Transverse colon (tissue), 4 donors: ENCODE measurements at regions not wholly inside any gene's neighbourhood (a gene's known extent, or its start where the extent isn't known, plus 50 kb on each side); places are given as distances from the start of the nearest gene placed in this dataset.
"Not testable (repeated sequence)": the region's sequence is repeated elsewhere in the genome, so short reads cannot be mapped to it uniquely, and the experiment has no call there.

Experiments used
- DNase-seq: peaks from one replicate; pipeline ENCODE4 v3.0.0-alpha.2; 2019
- H3K27ac ChIP-seq, 4 donors: fragments of 200-600 bp; sonication (generic); 2 replicates each; pipeline ENCODE4 v1.5.1; 2016 to 2018; ENCODE audit warnings: inconsistent platforms in 4 of 4
- H3K27me3 ChIP-seq: fragments of 200-600 bp; sonication (generic); 2 replicates; pipeline ENCODE4 v1.5.1; 2017; ENCODE audit warnings: inconsistent platforms
- H3K36me3 ChIP-seq, 4 donors: fragments of 200-600 bp; sonication (generic); 2 replicates each; pipeline ENCODE4 v1.5.1; 2017 to 2019; ENCODE audit warnings: inconsistent platforms in 4 of 4
- H3K4me1 ChIP-seq, 4 donors: fragments of 200-600 bp; sonication (generic); 2 replicates each; pipeline ENCODE4 v1.5.1; 2017 to 2020; ENCODE audit warnings: inconsistent platforms in 4 of 4
- H3K4me3 ChIP-seq, 4 donors: fragments of 200-600 bp; sonication (generic); 1 replicate in 1 of 4; 2 replicates in 3 of 4; pipeline versions ENCODE4 v1.5.1 to v1.6.1; 2017 to 2019; ENCODE audit warnings: inconsistent platforms in 4 of 4
- H3K9me3 ChIP-seq, 2 donors: fragments of 200-600 bp; sonication (generic); 2 replicates each; pipeline ENCODE4 v1.5.1; 2017 to 2019; ENCODE audit warnings: inconsistent platforms in 2 of 2
- CTCF ChIP-seq, 5 experiments: fragments of 200-600 bp in 3 of 5; fragments of 450-650 bp in 2 of 5; sonication (generic) in 3 of 5; IDR thresholded peaks; 1 replicate in 2 of 5; 2 replicates in 3 of 5; pipeline ENCODE4 v1.5.1; 2016 to 2017; ENCODE audit warnings: antibody characterized with exemption in 5 of 5, inconsistent platforms in 3 of 5, mild to moderate bottlenecking in 2 of 5, moderate library complexity in 1 of 5
- EP300 ChIP-seq: sonication (generic); formaldehyde crosslinking; IDR thresholded peaks from one replicate; pipeline ENCODE4 v1.6.1; 2017; ENCODE audit warnings: antibody characterized with exemption, low read depth
- POLR2A ChIP-seq: fragments of 450-650 bp; IDR thresholded peaks from one replicate; pipeline ENCODE4 v1.6.1; 2016; ENCODE audit warnings: antibody characterized with exemption, mild to moderate bottlenecking, moderate library complexity
- POLR2AphosphoS5 ChIP-seq, 3 donors: sonication (generic); formaldehyde crosslinking; IDR thresholded peaks; one replicate each; pipeline ENCODE4 v1.6.1; 2016; ENCODE audit warnings: antibody characterized with exemption in 3 of 3
- WGBS, 2 donors: methylation state at CpG; one replicate each; pipeline ENCODE4 v1.1.5; 2018; ENCODE audit warnings: low coverage in 1 of 2; 5-methylcytosine and 5-hydroxymethylcytosine counted together
- in situ Hi-C, 4 donors: fragments of 200-750 bp; cut with MboI; loops; one replicate each; pipeline versions ENCODE4 v1.15.0 to v1.15.1; 2017; ENCODE audit warnings: low sequenced_read_pairs in 3 of 4, low pct_ligation_motif_present in 1 of 4, low pct_unique_long_range_greater_than_20kb in 1 of 4
- intact Hi-C: fragments of 100-400 bp; cut with DNase I; formaldehyde crosslinking; loops from one replicate; pipeline ENCODE4 v1.15.1; 2023; ENCODE audit warnings: low total_unique reads

GRCh38 chr5:44949687-44950086, 140.9 kb downstream of the MRPS30 start:
- intact Hi-C loops, result no loop called here

GRCh38 chr5:44951371-44951770, 142.6 kb downstream of the MRPS30 start:
- intact Hi-C loops, result no loop called here
- 52 to 75% methylated on average over 3 of the region's 3 CpGs for WGBS, 2 donors

More at GRCh38 chr5:44949687-44950086, 140.9 kb downstream of the MRPS30 start:
- WGBS, 2 donors, result 85 to 90% methylated on average over 3 to 4 of the region's 4 CpGs
- in situ Hi-C loops, result no loop called here
- no peaks in the 10 kb centered on the region for H3K4me1 ChIP-seq
- TF ChIP-seq POLR2AphosphoS5 (IDR thresholded peaks at IDR 0.05), result no peak
- no peak for TF ChIP-seq POLR2A
- no peak for TF ChIP-seq EP300
- no peak for TF ChIP-seq CTCF (IDR thresholded peaks at IDR 0.05)
- H3K27me3 ChIP-seq, result no peaks in the 10 kb centered on the region
- H3K36me3 ChIP-seq, result no peaks in the 10 kb centered on the region
- DNase-seq, result no peak
- no peaks in the 10 kb centered on the region for H3K9me3 ChIP-seq
- no peak overlapping the region for H3K4me3 ChIP-seq
- H3K27ac ChIP-seq, result no peak overlapping the region

GRCh38 chr5:44952376-44952775, 143.6 kb downstream of the MRPS30 start:
- H3K4me1 ChIP-seq, result no peaks in the 10 kb centered on the region
- intact Hi-C loops (no loop called here), in situ Hi-C loops (no loop called here)
- H3K9me3 ChIP-seq, result no peaks in the 10 kb centered on the region
- H3K27me3 ChIP-seq, result no peaks in the 10 kb centered on the region
- WGBS, 2 donors, result 0 to 3% methylated on average over 1 of the region's 1 CpG
- DNase-seq, result no peak
- no peaks in the 10 kb centered on the region for H3K36me3 ChIP-seq
- no peak for TF ChIP-seq POLR2A
- TF ChIP-seq EP300, result no peak
- TF ChIP-seq CTCF (IDR thresholded peaks at IDR 0.05), result peak in 4 of 5 experiments; percentile 29 to 47 (median 39)
- TF ChIP-seq POLR2AphosphoS5 (IDR thresholded peaks at IDR 0.05), result no peak
- H3K27ac ChIP-seq, result no peak overlapping the region
- H3K4me3 ChIP-seq, result no peak overlapping the region

More at GRCh38 chr5:44951371-44951770, 142.6 kb downstream of the MRPS30 start:
- H3K4me3 ChIP-seq, result no peak overlapping the region
- no peaks in the 10 kb centered on the region for H3K27me3 ChIP-seq
- TF ChIP-seq POLR2AphosphoS5 (IDR thresholded peaks at IDR 0.05) (no peak), EP300 (no peak), POLR2A (no peak), CTCF (IDR thresholded peaks at IDR 0.05) (no peak)
- H3K27ac ChIP-seq, result no peak overlapping the region
- no peaks in the 10 kb centered on the region for H3K9me3 ChIP-seq
- in situ Hi-C loops, result no loop called here
- no peaks in the 10 kb centered on the region for H3K4me1 ChIP-seq
- no peak for DNase-seq
- H3K36me3 ChIP-seq, result no peaks in the 10 kb centered on the region

- DNase-seq, result no peak
- intact Hi-C loops, result loop anchor here (1.0 kb wide), 1 partner anchor 19 kb away; no protein-coding TSS in a partner anchor
- Histone ChIP-seq H3K27me3 (no peaks in the 10 kb centered on the region), H3K36me3 (no peaks in the 10 kb centered on the region), H3K27ac (no peak overlapping the region), H3K4me3 (no peak overlapping the region), H3K9me3 (no peaks in the 10 kb centered on the region), H3K4me1 (no peaks in the 10 kb centered on the region)
- TF ChIP-seq CTCF (IDR thresholded peaks at IDR 0.05), result no peak
- TF ChIP-seq POLR2AphosphoS5 (IDR thresholded peaks at IDR 0.05), result no peak
- no peak for TF ChIP-seq POLR2A
- TF ChIP-seq EP300, result no peak
- in situ Hi-C loops, result no loop called here
- WGBS, 2 donors, result 56 to 76% methylated on average over 2 of the region's 2 CpGs
Observed at GRCh38 chr5:44953078-44953477, 144.3 kb downstream of the MRPS30 start.

- intact Hi-C loops, H3K27ac ChIP-seq, in situ Hi-C loops, H3K27me3 ChIP-seq, DNase-seq, H3K9me3 ChIP-seq, H3K36me3 ChIP-seq, H3K4me1 ChIP-seq, H3K4me3 ChIP-seq: not testable (repeated sequence)
- WGBS, 2 donors, result 80 to 92% methylated on average over 2 to 6 of the region's 6 CpGs
Observed at GRCh38 chr5:44958943-44959454, 150.3 kb downstream of the MRPS30 start.
